HCT116 (cell line): ENCODE measurements at regions not wholly inside any gene's neighbourhood (a gene's known extent, or its start where the extent isn't known, plus 50 kb on each side); places are given as distances from the start of the nearest gene placed in this dataset.

Experiments used
- ATAC-seq: fragments of 200-7000 bp; cut with Tn5 transposase; 2 replicates; pipeline ENCODE4 v1.9.1; 2020; ENCODE audit warnings: mild to moderate bottlenecking, moderate library complexity
- BruUV-seq: library from RNA; stranded (reverse); fragments of 400-500 nt; replicated peaks from 2 replicates; lab custom pipeline; 2021; lab: Mats Ljungman, UMichigan
- CTCF ChIA-PET: fragments of 300-600 bp; sonication (Branson Sonifier 250); formaldehyde crosslinking; loops from one replicate; lab custom pipeline; 2021; ENCODE audit warnings: antibody characterized with exemption; lab: Charles Lee
- POLR2A ChIA-PET: fragments of 300-600, 350-600 bp; sonication (Branson Sonifier 250); formaldehyde crosslinking; loops from one replicate; lab custom pipeline; 2021; ENCODE audit warnings: antibody characterized with exemption; lab: Charles Lee
- RAD21 ChIA-PET, 2 experiments: fragments of 300-600 bp; sonication (Branson Sonifier 250); formaldehyde crosslinking; loops; one replicate each; lab custom pipeline; 2023; ENCODE audit warnings: low total read pairs in 2 of 2; ENCODE audit not compliant: uncharacterized antibody in 2 of 2, unreplicated experiment in 2 of 2, low non-redundant PET in 1 of 2; lab: Charles Lee
- DNase-seq: peaks from one replicate; pipeline ENCODE4 v3.0.0-alpha.2; 2010; ENCODE audit warnings: low read depth, low spot score
- H2AFZ ChIP-seq: fragments of 200-600 bp; shearing (Covaris generic), sonication (generic); 2 replicates; pipeline ENCODE4 v1.6.1; 2017; ENCODE audit warnings: low read depth, mixed run types, mixed read lengths, antibody characterized with exemption, low read length; ENCODE audit not compliant: poor library complexity, severe bottlenecking
- H3K27ac ChIP-seq: 2 replicates; pipeline ENCODE4 v1.5.1; 2012; ENCODE audit warnings: low read depth, low read length
- H3K27me3 ChIP-seq: fragments of 200-600 bp; sonication (generic); 2 replicates; pipeline ENCODE4 v1.6.1; 2016; ENCODE audit warnings: mixed run types, low read length, mixed read lengths; ENCODE audit not compliant: insufficient read depth
- H3K36me3 ChIP-seq, 2 experiments: fragments of 200-500 bp in 1 of 2; fragments of 200-600 bp in 1 of 2; sonication (Bioruptor generic) in 1 of 2; sonication (generic) in 1 of 2; 2 replicates each; pipeline versions ENCODE4 v1.5.1 to v1.6.1; 2014 to 2016; ENCODE audit warnings: low read length in 2 of 2, inconsistent platforms in 1 of 2, mixed read lengths in 1 of 2, mixed run types in 1 of 2; ENCODE audit not compliant: insufficient read depth in 2 of 2, control insufficient read depth in 1 of 2
- H3K4me1 ChIP-seq, 2 experiments: fragments of 200-600 bp in 1 of 2; sonication (generic) in 1 of 2; 2 replicates each; pipeline versions ENCODE4 v1.5.1 to v1.6.1; 2012 to 2017; ENCODE audit warnings: low read length in 2 of 2, inconsistent platforms in 1 of 2, mild to moderate bottlenecking in 1 of 2, mixed read lengths in 1 of 2, mixed run types in 1 of 2, moderate library complexity in 1 of 2; ENCODE audit not compliant: insufficient read depth in 2 of 2, control insufficient read depth in 1 of 2
- H3K4me2 ChIP-seq: fragments of 200-600 bp; sonication (generic); 2 replicates; pipeline ENCODE4 v1.6.1; 2017; ENCODE audit warnings: mixed run types, low read length, mixed read lengths
- H3K4me3 ChIP-seq, 2 experiments: fragments of 200-600 bp in 1 of 2; sonication (generic) in 1 of 2; replicated peaks in 1 of 2; 2 replicates each; pipeline ENCODE4 v1.5.1; 2011 to 2016; ENCODE audit warnings: low read length in 2 of 2, control low read depth in 1 of 2, low read depth in 1 of 2, mild to moderate bottlenecking in 1 of 2, mixed read lengths in 1 of 2, mixed run types in 1 of 2
- H3K79me2 ChIP-seq: fragments of 200-600 bp; sonication (generic); 2 replicates; pipeline ENCODE4 v1.6.1; 2017; ENCODE audit warnings: mild to moderate bottlenecking, mixed run types, low read length, moderate library complexity, mixed read lengths; ENCODE audit not compliant: insufficient read depth
- H3K9ac ChIP-seq: fragments of 200-600 bp; sonication (generic); 2 replicates; pipeline ENCODE4 v1.6.1; 2016; ENCODE audit warnings: low read length, mixed read lengths
- H3K9me2 ChIP-seq: fragments of 200-600 bp; sonication (generic), shearing (Covaris generic); 2 replicates; pipeline ENCODE4 v1.6.1; 2017; ENCODE audit warnings: mixed run types, mild to moderate bottlenecking, moderate library complexity; ENCODE audit not compliant: insufficient read depth
- H3K9me3 ChIP-seq, 2 experiments: fragments of 200-500 bp in 1 of 2; fragments of 200-600 bp in 1 of 2; sonication (Bioruptor generic) in 1 of 2; sonication (generic) in 1 of 2; 2 replicates each; pipeline ENCODE4 v1.6.1; 2014 to 2017; ENCODE audit warnings: low read length in 2 of 2, mixed read lengths in 2 of 2, inconsistent platforms in 1 of 2, low read depth in 1 of 2, mild to moderate bottlenecking in 1 of 2, mixed run types in 1 of 2, moderate library complexity in 1 of 2; ENCODE audit not compliant: control insufficient read depth in 1 of 2, insufficient read depth in 1 of 2
- H4K20me1 ChIP-seq: fragments of 200-600 bp; sonication (generic), shearing (Covaris generic); 2 replicates; pipeline ENCODE4 v1.6.1; 2017; ENCODE audit warnings: mixed run types, mild to moderate bottlenecking, moderate library complexity; ENCODE audit not compliant: insufficient read depth
- ATF3 ChIP-seq: IDR thresholded peaks from 2 replicates; pipeline ENCODE4 v1.6.1; 2012
- ELF1 ChIP-seq: IDR thresholded peaks from 2 replicates; pipeline ENCODE4 v1.6.1; 2012; ENCODE audit warnings: low read depth, borderline replicate concordance
- MAX ChIP-seq: IDR thresholded peaks from 2 replicates; pipeline ENCODE4 v1.6.1; 2012
- SIN3A ChIP-seq: IDR thresholded peaks from 2 replicates; pipeline ENCODE4 v1.6.1; 2012; ENCODE audit warnings: low read depth
- intact Hi-C: fragments of 100-400 bp; cut with micrococcal nuclease; formaldehyde crosslinking; loops from 2 replicates; pipeline ENCODE4 v1.10.0; 2022

GRCh38 chr7:81339946-81340345 lies 421.1 kb upstream of the SEMA3C start:
- no peak for ATAC-seq
- POLR2A ChIA-PET: no interaction called here

GRCh38 chr7:81333536-81333935 lies 414.7 kb upstream of the SEMA3C start:
- Histone ChIP-seq H3K79me2 (no peaks in the 10 kb centered on the region), H3K27ac (no peak overlapping the region), H3K4me2 (no peak overlapping the region), H4K20me1 (no peaks in the 10 kb centered on the region), H3K36me3 (no peaks in the 10 kb centered on the region)
- no TSS peak for BruUV-seq
- RAD21 ChIA-PET: no interaction called here
- TF ChIP-seq ELF1: no peak
- TF ChIP-seq, all 23 proteins: peak for 0
- intact Hi-C loops: no loop called here
- ChIA-PET POLR2A (no interaction called here), CTCF (no interaction called here)
- DNase-seq (no peak), ATAC-seq (no peak)
- H3K9ac ChIP-seq: no peak overlapping the region
- no peaks in the 10 kb centered on the region for H3K27me3 ChIP-seq
- H3K9me2 ChIP-seq: no peaks in the 10 kb centered on the region
- H3K4me3 ChIP-seq: no peak overlapping the region
- no peaks in the 10 kb centered on the region for H3K4me1 ChIP-seq
- H2AFZ ChIP-seq: no peak overlapping the region
- H3K9me3 ChIP-seq: no peaks in the 10 kb centered on the region

More at GRCh38 chr7:81339946-81340345, 421.1 kb upstream of the SEMA3C start:
- intact Hi-C loops: no loop called here
- Histone ChIP-seq H3K36me3 (no peaks in the 10 kb centered on the region), H2AFZ (peak overlapping the region; percentile 28), H3K9ac (no peak overlapping the region), H3K4me3 (no peak overlapping the region), H3K9me3 (no peaks in the 10 kb centered on the region), H3K4me2 (no peak overlapping the region), H3K9me2 (no peaks in the 10 kb centered on the region; the same call in 1 of the 2 replicates), H3K27me3 (no peaks in the 10 kb centered on the region), H3K27ac (no peak overlapping the region), H4K20me1 (no peaks in the 10 kb centered on the region), H3K4me1 (no peaks in the 10 kb centered on the region), H3K79me2 (no peaks in the 10 kb centered on the region)
- no TSS peak for BruUV-seq
- DNase-seq: no peak
- TF ChIP-seq ATF3 (no peak), MAX (no peak), SIN3A (no peak)
- CTCF ChIA-PET: no interaction called here
- RAD21 ChIA-PET: no interaction called here
